SHP77 treated with DMSO at 0.1 percent for 48 hours (cell line): ENCODE measurements at regions not wholly inside any gene's neighbourhood (a gene's known extent, or its start where the extent isn't known, plus 50 kb on each side); places are given as distances from the start of the nearest gene placed in this dataset.
"Not testable (repeated sequence)": the region's sequence is repeated elsewhere in the genome, so short reads cannot be mapped to it uniquely, and the experiment has no call there.

Experiments
- DNase-seq: peaks from one replicate; lab custom pipeline; 2025; lab: John Stamatoyannopoulos, UW

DNA sequence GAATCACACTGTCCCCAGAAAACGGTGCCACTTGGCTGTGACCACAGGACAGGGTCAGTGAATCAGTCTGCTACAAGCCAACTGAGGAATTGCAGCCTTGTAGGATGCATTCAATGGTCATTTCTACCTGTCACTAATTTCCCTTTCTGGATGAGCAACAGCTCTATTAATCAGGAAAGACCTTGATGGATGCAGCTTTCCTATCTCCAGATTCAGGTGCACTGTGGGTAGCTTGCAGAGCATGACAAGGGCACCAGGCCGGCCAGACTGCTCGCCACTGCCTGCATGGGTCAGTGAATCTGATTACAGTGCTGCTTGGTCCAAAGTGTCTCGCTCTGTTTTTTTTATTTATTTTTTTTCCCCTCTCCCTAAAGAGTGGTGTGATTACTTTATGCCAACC is 506.8 kb upstream of the AUTS2 start:
- no peak for DNase-seq

DNA sequence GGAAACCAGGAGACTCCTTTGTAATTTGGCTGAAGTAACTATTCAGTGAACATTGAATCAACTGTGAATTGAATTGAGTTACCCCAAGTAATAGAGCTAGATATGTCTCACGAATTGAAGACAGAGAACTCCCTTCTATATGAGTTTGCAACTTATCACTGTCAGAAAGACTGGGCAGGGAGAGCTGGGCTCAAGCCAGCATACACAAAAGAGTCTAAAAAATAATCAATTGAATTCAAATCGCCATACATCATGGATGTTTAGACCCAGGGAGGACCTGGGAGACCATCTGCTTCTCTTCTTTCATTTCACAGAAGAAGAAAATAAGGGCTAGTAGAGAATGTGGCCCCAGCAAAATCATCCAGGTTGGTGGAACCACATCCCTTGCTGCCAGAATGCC is 503.1 kb upstream of the AUTS2 start:
- DNase-seq = no peak

DNA sequence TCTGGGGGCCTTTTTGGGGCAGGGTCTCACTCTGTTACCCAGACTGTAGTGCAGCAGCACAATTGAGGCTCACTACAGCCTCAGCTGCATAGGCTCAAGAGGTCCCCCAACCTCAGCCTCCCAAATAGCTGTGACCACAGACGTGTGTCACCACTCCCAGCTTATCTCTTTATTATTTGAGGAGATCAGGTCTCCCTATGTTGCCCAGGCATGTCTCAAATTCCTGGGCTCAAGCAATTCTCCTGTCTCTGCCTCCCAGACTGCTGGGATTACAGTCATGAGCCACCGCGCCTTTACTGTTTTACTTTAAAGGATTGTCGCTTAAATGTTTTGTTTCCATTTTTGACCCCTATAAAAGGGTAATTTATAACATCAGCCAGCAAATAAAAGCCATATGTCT is 502.6 kb upstream of the AUTS2 start:
- DNase-seq = no peak

DNA sequence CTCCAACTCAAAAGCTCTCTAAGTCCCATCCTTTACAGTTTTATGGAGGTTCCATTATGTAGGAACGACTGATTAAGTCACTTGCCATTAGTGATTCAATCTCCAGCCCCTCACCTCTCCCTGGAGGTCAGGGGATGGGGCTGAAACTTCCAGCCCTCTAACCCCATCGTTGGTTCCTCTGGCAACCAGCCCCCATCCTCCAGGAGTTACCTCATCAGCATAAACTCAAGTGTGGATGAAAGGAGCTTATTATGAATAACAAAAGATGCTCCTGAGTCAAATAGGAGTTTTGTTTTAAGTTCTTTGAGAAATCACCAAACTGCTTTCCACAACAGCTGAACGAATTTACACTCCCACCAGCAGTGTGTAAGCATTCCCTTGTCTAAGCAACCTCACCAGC is 494.3 kb upstream of the AUTS2 start:
- no peak for DNase-seq

DNA sequence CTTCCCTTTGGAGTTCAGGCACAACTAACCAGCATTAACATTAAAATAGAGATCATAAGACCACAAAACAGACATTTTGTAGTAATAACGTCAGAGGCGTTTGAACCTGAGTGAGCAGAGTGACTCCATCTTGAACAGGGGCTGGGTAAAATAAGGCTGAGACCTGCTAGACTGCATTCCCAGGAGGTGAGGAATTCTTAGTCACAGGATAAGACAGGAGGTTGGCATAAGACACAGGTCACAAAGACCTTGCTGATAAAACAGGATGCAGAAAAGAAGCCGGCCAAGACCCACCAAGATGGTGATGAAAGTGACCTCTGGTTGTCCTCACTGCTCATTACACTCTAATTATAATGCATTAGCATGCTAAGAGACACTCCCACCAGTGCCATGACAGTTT is 493.2 kb upstream of the AUTS2 start:
- DNase-seq = no peak

DNA sequence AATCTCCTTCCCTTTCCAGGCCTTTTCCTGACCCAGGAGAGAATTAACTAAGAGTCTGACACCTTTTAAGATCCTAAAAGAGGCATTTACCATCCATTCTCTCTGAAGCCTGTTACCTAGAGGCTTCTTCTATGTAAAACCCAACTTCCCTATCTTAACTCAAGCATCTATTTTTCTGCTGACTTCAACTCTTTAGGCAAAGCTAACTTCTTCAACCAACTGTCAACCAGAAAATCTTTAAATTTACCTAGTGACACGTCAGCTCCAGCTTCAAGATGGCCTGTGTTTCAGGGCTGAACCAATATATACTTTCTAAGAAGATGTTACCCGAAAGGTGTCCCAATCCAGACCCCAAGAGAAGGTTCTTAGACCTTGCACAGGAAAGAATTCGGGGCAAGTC is 492.3 kb upstream of the AUTS2 start:
- DNase-seq = no peak

DNA sequence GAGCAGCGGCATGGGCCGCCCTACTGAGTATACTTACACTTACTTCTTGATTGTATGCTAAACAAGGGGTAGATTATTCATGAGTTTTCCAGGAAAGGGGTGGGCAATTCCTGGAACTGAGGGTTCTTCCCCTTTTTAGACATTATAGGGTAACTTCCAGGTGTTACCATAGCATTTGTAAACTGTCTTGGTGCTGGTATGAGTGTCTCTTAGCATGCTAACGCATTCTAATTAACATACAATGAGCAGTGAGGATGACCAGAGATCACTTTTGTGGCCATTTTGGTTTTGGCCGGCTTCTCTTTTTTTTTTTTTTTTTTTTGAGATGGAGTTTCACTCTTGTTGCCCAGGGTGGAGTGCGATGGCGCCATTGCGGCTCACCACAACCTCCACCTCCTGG is 491.8 kb upstream of the AUTS2 start:
- not testable (repeated sequence) for DNase-seq

DNA sequence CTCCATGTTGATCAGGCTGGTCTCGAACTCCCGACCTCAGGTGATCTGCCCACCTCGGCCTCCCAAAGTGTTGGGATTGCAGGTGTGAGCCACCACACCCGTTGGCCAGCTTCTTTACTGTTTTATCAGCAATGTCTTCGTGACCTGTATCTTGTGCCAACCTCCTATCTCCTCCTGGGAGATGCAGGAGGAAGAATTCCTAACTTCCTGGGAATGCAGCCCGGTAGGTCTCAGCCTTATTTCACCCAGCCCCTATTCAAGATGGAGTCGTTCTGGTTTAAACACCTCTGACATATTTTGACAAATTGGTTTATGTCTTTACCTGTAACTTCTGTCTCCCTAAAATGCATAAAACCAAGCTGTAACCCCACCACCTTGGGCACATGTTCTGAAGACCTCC is 491.3 kb upstream of the AUTS2 start:
- DNase-seq = not testable (repeated sequence)

DNA sequence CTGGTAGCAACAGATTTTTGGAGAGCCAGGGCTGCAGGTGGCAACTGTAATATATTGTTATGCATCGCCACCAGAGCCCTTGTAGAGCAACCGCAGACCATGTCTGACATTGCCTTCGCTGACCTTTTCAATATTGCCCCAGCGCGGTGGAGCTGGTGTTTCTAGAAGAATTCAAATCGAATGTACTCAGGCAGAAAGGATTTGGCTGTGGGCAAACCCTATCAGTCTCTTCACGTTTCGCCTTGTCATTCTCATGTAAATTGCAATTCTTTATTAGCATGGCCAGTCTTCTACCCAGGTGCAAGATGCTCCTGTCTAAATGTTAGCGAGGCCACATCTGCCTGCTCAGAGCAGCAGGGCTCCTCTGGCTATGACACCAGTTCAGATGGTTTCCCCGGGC is 490.2 kb upstream of the AUTS2 start:
- no peak for DNase-seq

DNA sequence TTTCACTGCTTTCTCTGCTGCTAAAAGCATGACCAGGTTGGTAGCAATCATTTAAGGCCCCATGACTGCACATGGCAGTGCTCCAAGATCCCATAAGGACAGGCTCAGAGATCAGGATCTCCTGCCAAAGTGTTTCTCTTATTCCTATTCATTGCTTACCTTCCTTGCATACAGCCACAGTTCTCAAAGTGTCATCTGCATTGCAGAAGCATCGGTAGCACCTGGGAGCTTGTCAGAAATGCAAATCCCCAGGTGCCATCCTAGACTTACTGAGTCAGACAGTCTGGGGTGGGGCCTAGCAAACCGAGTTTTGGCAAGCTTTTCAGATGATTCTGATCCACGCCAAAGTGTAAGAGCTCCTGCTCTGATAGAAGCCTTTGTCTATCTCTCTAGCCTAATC is 489.0 kb upstream of the AUTS2 start:
- DNase-seq = no peak

DNA sequence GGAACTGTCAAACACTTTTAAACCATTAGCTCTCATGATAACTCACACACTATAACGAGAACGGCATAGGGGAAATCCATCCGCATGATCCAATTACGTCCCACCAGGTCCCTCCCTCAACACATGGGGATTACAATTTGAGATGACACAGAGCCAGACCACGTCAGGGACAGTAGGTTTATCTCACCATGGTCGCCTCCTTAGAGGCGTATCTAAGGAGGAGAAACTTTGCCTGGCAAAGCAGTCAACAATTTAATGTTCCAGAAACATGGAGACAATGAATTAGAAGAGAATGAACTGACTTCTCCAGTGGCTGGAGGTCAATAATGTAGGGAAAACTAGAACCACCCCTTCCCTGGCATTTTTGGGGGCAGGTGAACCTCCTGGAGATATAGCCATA is 488.4 kb upstream of the AUTS2 start:
- no peak for DNase-seq

DNA sequence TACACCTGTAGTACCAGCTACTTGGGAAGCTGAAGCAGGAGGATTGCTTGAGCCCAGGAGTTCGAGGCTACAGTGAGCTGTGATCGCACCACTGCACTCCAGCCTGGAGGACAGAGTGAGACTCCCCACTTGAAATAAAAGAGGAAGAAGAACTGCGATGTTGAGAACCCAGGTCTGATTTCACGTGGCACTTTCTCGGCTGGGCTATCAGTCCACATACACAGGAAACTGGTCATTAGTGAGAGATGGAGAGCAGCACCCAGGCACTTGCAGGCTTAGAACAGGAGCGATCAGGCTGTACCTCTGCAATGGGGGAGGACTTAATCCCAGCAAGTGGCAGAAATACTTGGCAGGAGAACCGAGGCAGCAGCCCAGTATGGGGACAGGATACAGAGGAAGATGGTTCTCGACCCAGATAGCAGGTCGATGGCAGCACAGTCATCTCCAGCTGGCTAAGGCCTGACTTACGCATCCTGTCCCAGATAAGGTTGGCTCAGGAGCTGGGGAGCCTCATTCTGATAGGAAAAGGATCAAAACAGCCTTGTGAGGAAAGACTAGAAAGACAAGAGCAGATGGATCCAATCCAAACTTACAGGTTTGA is 487.7 kb upstream of the AUTS2 start:
- DNase-seq = no peak

DNA sequence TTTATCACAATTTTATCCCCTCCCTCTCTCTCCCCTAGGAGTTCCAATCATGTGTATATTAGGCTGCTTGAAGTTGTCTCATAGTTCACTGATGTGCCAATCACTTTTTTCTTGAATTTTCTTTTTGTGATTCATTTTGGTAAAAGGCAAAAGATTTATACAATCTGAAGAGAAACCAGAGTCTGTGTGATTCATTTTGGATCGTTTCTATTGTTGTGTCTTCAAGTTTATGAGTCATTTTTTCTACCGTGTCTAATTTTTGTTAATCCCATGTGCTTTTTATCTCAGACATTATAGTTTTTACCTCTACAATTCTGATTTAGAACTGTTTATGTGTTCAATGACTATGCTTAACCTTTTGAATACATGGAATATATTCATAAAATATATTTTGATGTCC is 483.9 kb upstream of the AUTS2 start:
- no peak for DNase-seq

DNA sequence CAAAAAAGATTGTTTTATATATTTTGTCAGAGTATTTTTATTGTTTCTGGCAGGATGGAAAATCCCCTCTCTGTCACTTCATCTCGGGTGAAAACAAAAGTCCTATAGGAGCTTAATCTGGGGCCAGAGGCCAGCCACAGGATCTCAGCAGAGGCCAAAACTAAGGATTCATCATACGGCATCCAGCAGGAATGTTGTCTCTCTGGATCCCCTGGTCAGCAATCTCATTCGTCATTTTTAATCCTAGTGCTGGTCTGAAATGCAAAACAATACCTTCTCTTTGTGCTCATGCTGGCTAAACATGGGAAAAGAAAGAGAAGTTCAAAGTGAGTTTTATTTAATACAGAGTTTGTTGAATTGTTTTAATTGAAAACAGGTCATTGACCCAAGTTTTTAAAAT is 482.5 kb upstream of the AUTS2 start:
- no peak for DNase-seq

DNA sequence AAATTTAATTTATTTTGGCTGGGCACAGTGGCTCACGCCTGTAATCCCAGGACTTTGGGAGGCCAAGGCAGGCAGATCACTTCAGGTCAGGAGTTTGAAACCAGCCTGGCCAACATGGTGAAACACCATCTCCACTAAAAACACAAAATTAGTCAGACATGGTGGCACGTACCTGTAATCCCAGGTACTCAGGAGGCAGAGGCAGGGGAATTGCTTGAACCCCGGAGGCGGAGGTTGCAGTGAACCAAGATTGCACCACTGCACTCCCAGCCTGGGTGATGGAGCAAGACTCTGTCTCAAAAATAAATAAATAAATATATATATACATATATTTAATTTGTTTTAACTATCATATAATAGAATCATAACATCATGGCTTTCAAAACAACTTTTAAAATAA is 482.1 kb upstream of the AUTS2 start:
- not testable (repeated sequence) for DNase-seq

DNA sequence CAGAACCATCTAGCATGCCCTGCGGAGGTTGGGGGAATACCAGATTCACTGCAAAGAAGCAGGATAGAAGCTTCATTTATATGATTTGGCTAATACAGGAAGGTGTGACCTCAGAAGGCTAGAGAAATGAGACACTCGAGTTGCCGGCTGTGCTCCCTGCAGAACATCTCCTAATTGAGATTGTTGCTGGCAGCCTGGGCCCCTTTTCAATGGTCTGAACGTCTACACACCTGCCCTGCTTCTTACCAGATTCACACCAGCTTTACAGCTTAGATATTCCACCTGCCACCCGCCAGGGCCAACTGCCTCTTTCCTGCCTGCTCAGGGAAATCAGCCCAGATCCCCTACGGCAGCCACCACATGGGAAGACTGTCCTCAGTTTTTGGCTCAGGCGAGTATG is 475.3 kb upstream of the AUTS2 start:
- no peak for DNase-seq

DNA sequence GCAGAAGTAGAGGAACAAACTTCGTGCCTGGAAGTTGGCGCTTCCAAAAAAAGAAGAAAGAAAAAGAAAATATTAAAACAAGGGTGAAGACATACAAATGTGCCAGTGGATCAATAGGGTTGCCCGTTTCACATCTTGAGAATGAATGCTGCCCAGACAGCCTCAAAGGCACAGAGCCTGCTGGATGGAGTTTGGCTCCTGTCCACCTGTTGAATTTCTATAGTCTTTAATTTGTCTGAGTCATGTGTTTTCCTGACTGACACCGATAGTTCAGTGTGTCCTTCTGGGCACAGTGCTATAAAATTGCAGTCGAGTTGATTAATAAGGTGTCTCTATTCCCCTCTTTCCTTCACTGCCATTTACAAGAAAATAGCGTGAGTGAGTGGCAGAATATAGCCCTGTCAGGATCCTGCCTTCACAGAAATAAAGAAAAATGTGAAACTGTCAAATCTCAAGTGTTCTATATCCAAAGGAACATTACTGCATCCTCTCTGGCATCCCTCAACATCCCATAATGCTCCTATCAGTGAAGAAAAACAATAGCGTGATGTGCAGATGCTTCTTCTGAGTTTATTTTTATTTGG is 471.3 kb upstream of the AUTS2 start:
- no peak for DNase-seq

DNA sequence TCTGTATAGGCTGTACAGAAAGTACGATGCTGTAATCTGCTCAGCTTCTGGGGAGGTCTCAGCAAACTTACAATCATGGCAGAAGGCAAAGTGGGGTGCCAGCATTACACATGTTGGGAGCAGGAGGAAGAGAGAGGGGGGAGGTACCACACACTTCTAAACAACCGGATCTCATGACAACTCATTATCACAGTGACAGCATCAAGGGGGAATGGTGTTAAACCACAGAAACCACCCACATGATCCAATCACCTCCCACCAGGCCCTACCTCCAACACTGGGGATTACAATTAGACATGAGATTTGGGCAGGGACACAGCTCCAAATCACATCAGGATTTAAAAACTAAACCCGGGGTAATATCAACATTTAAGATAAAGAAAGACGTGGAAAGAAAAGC is 468.8 kb upstream of the AUTS2 start:
- no peak for DNase-seq

DNA sequence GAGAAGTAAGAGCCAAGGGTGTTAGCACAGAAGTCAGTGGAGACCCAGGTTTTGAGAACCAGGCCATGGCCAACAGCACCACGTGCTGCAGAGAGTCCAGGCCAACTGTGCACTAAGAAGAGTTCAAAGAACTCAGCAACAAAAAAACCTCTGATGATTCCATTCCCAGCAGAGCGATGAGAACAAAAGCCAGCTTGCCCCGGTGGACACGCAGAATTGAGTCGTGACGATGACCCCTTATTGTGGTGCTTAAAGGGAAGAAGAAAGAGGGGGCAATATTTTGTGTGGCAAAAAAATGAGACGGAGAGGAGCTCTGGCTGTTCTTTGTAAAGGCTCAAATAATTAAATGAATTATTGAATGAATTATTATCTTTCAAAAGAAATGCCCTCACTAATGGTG is 468.3 kb upstream of the AUTS2 start:
- DNase-seq = no peak

DNA sequence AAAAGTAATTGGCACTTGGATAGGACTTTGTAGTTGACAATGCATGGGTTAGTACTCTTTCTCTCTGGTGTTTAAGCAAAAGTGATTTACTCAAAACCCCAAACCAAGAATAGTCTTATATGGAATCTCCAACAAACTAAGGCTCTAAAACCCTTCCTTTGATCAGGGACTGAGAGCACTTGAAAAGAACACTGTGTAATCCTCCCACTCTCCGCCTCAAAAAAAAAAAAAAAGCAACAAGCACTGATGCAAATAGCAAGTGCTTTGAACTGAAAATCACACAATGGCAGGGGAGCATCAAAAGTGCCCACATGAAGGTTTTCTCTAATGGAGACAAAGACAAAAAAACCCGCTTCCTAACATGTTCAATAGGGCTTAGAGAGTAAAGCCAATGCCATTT is 467.9 kb upstream of the AUTS2 start:
- DNase-seq = no peak

DNA sequence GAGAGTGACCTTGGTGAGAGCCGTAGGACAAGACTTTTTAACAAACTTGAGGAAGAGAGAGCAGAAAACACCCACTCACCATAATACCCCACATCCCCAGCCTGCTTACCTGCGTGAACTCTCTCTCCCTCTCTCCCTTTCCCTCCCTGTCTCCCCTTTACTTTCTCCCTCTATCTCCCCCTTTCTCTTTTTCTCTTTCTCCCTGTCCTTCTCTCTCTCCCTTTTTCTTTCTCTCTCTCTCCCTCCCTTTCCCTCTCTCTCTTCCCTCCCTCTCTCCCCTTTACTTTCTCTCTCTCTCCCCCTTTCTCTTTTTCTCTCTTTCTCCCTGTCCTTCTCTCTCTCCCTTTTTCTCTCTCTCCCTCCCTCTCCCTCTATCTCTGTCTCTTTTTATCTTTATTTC is 464.0 kb upstream of the AUTS2 start:
- no peak for DNase-seq

DNA sequence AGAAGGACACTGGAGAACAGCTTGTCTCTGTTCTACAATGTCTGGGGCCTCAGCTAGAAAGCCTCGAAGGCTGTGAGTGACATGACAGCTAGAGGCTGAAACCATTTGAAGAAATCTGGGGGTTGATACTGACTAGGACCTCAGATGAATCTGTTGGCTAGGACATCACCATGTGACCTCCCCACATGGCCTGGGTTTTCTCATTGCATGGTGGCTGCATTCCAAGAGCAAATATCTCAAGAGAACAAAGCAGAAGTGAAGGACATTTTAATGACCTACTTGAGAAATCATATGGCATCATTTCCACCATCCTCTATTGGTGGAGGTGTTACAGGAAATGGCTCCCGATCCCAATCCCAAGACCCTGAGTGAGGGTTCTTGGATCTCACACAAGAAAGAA is 450.6 kb upstream of the AUTS2 start:
- no peak for DNase-seq

DNA sequence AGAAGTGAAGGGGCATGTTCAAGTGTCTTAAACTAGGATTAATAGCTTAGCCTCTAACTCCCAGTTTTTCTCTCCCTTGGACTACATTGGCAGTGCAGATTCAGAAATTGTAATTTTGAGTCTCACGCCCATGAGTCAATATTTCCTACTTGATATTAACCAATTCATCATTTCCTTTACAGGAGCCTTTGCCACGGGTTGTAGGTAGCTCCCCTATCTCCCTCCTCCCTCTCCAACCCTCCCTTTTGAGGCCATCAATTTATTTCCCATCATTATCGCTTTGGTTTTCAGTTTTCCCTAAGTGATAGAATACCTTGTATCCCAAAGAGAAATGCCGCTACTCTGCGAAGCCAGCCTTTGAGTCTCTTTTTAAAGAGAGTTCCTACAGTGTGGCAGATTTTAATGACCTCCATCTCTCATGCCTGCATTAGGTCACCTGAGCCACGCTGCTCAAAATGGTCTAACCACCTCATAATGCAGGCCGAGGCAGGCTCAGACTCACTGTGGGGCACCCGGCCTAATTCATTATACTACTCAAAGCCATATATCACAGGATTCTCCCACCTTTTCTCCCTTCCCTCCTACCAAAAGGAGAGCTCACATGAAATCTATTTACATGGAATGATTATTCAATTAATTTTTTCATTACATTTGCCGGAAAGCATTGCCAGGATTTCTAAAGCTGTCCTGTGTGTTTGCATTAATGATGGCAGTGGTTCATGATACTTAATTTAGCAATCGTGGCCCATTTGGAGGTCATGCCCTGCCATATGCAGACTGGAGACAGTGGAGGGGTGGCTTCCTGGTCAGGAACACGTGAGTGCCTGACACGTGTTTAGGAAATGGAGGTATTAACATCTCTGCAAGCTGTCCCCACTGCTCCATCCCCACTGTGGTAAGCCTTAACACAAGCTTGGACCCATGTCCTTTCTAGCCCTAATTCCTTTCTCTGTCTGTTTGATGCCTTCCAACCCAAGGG is 448.2 kb upstream of the AUTS2 start:
- no peak for DNase-seq
